TTC549 (cell line): ENCODE measurements at regions not wholly inside any gene's neighbourhood (a gene's known extent, or its start where the extent isn't known, plus 50 kb on each side); places are given as distances from the start of the nearest gene placed in this dataset.

ENCODE experiments used
- FAIRE-seq: peaks from 2 replicates; lab custom pipeline; 2012; peaks lifted over from hg19 to GRCh38; lab: Jason Lieb, UNC

GRCh38 chr17:12530161-12530560 is 135.5 kb upstream of the MYOCD start:
- no peak for FAIRE-seq

GRCh38 chr17:12536021-12536420 is 129.7 kb upstream of the MYOCD start:
- FAIRE-seq: no peak

DNA sequence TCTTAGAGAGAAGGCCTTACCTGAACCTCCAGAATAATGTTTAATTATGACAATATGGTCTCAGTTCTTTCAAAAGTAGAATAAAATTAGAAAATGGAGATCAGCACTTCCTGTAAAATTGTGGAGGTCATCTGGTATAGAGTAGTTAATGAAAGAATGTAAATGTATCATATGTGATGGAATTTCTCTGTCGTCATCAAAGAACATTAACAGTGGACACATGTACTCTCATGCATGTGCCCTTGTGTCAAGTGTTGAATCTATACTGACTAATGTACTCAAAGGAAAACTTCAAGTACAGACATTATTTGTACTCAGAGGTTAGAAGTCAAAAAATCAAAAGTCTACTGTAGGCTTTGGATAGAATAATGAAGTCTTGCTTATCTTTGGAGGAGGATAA is 129.2 kb upstream of the MYOCD start:
- FAIRE-seq: no peak

DNA sequence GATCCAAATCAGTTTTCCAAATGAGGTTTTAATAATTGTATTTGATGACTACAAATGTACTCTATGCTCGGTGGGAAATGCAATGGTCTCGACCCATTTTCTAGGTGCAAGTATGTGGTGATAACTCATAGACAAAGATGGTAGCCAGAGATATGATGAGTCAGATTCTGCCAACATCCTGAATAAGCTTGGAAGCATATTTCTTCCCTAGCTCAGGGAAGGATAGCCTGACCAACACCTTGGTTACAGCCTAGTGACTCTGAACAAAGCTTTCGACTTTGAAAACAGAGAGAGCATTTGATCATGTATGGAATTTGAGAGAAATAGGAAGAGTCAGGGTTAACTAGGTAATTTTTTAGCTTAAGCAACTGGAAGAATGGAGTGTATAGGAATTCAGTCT is 128.3 kb upstream of the MYOCD start:
- no peak for FAIRE-seq

GRCh38 chr17:12538003-12538402 is 127.7 kb upstream of the MYOCD start:
- no peak for FAIRE-seq

- FAIRE-seq: no peak
These were observed 119.7 kb upstream of the MYOCD start for GRCh38 chr17:12545877-12546513.

DNA sequence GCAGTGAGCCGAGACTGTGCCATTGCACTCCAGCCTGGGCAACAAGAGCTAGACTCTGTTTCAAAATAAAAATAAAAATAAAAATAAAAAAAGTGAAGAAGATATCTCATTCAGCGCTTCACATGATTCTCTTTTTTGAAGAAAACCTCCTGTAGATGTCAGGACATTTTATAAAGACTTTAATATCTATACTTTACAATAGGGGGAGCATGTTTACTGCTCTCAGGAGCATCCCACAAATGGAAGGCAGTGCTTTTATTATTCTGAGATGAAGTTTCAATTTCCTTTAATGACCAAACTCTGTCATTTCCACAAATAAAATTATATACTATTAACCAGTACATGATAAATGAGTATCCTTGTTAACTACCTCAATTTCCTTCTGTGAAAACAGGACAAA is 118.7 kb upstream of the MYOCD start:
- FAIRE-seq: no peak

GRCh38 chr17:12547831-12548230 is 117.9 kb upstream of the MYOCD start:
- FAIRE-seq: no peak

- FAIRE-seq: no peak
These were observed 117.1 kb upstream of the MYOCD start for GRCh38 chr17:12548558-12548957.

DNA sequence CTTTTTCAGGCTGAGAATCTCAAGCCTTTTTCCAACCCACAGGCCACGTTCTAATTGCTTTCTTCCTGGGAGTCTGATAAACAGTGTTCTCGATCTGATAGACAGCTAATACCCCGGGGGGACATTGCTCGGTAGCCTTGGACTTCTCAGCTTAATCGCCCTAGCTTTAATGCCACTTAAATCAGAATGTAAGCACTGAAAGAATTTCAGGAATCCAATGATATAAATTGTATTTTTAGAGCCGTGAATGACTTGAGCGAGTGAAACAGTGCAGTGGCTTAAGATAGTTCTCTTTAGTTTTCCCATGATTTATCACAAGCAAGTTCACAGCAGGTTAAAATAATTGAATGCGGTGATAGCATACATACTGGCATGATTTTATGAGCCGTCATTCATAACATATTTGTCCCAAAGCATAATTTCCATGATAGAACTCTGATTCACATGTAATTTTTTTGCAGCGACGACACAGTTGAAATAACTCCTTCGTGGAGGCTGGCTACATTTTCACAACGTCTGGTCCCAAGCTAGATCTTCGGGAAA is 116.1 kb upstream of the MYOCD start:
- FAIRE-seq: no peak

DNA sequence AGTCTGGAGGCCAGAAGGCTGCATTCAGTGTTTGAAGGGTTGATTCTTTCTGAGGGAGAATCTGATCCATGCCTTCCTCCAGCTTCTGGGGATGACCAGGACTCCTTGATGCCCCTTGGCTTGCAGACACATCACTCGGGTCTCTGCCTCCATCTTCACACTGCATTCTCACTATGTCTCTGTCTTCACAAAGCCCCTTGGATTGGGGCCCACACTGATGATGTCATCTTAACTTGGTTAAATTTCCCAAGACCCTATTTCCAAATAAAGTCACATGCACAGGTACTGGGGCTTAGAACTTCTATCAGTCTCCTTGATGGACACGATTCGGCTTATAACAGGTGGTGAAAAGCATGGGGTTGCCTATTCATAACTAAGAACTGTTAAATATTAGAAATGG is 112.1 kb upstream of the MYOCD start:
- FAIRE-seq: no peak

- no peak for FAIRE-seq
These were observed 111.4 kb upstream of the MYOCD start for GRCh38 chr17:12554251-12554650.

- no peak for FAIRE-seq
These were observed 99.4 kb upstream of the MYOCD start for GRCh38 chr17:12566291-12566690.

GRCh38 chr17:12567077-12568053 is 98.3 kb upstream of the MYOCD start:
- FAIRE-seq: no peak

DNA sequence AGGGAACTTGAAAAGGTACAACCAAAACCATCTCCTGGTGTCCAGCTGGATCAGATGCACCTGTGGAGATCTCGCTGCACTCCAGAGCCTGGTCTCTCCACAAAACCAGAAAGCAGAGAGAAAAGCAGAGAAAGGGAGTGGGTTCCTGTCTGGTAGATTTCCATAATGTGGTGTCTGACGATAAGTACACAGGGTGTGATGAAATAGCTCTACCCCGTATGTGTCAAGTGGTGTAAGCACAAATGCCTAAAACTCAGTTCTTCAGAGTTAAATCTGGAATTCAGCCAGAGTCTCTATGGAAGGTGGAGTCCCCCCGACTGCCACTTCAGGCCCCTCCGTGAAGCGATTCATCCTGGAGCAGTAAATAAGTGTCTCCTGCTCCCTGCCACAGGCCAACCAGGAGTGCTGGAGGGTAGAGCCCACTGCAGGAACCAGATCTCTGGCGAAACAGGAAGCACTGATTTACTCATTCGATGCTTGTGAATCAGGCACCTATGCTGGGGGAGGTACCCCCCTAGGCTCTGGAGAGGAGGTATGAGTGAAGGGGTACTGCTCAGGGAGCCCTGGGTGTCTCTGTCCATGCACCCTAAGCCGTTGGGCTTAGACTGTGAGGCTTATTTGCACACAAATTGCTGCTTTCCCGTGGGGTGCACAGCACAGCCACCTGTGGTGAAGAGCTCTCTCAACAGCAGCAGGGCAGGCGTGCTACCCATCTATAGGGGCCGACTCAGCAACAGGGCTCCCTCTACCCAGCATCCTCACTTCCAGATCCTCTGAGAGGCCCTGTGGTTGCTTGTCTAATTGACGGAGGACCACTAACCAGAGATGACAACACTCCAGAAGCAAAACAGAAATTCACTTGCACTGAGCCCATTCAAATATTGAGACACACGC is 97.1 kb upstream of the MYOCD start:
- FAIRE-seq: no peak

DNA sequence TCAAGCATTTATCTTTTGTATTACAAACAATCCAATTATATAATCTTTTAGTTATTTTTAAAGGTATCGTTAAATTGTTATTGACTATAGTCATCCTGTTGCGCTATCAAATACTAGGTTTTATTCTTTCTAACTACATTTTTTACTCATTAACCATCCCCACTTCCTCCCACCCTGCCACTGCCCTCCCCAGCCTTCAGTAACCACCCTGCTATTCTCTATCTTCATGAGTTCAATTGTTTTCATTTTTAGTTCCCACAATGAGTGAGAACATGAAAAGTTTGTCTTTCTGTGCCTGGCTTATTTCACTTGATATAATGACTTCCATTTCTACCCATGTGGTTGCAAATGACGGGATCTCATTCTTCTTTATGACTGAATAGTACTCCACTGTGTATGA is 94.1 kb upstream of the MYOCD start:
- FAIRE-seq: no peak

- FAIRE-seq: no peak
These were observed 91.2 kb upstream of the MYOCD start for GRCh38 chr17:12574525-12574924.

DNA sequence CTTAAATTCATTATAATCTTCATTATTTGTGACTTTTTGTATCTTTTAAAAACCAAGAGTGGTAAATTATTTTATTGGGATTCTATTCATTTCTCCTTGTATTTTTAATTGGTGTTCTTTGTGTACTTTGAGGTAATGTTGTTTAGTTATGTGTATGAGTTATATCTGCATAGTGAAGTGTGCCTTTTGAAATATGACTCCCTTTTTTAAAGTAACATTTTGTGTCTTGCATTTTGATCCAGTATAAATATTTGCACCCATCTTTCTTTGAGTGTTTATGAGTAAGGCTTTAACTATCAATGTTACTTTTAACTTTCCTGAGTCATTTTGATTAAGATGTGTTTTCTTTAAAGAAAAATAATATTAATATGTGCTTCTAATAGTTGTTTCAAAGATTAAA is 90.0 kb upstream of the MYOCD start:
- no peak for FAIRE-seq

DNA sequence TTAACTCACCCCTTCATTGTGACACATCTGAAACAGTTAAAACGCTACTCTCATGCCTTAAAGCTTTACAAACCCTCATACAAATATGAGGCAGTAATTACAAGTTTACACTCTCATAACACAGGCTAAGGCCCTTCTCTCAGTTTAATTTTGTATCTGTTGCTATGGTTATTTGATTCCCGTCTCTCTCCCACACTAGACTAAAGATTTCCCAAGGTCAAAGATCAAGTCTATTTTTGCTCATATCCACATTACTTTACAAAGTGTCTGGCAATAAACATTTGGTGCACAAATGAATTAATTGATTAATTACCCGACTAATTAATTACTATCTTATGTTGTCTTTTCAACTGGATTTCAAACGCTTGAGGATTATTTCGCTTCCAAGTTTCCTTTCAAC is 86.4 kb upstream of the MYOCD start:
- FAIRE-seq: no peak

- no peak for FAIRE-seq
These were observed 85.0 kb upstream of the MYOCD start for GRCh38 chr17:12580640-12581039.

- FAIRE-seq: no peak
These were observed 81.0 kb upstream of the MYOCD start for GRCh38 chr17:12584727-12585126.

GRCh38 chr17:12588531-12588930 is 77.2 kb upstream of the MYOCD start:
- no peak for FAIRE-seq
